ENCODE measurements at regions not wholly inside any gene's neighbourhood (a gene's known extent, or its start where the extent isn't known, plus 50 kb on each side); places are given as distances from the start of the nearest gene placed in this dataset.

GRCh38 chr6:19638931-19639330 is 198.2 kb upstream of the ID4 start:
- H3K4me3 Mint-ChIP-seq, result no peak overlapping the region
- TF ChIP-seq CTCF (conservative IDR thresholded peaks at IDR 0.05), result no peak
- Histone ChIP-seq H3K36me3 (ENCODE audit: control insufficient read depth, insufficient read depth, low read length) (no peaks in the 10 kb centered on the region), H3K4me1 (ENCODE audit: control insufficient read depth, insufficient read depth, low read length) (no peaks in the 10 kb centered on the region), H3K4me3 (ENCODE audit: low read length) (no peak overlapping the region), H3K27me3 (ENCODE audit: control insufficient read depth, insufficient read depth, low read length, poor library complexity, severe bottlenecking) (no peaks in the 10 kb centered on the region), H3K27ac (ENCODE audit: low read depth, low read length) (no peak overlapping the region), H3K9me3 (ENCODE audit: control insufficient read depth, low read length) (no peaks in the 10 kb centered on the region), H3K9ac (ENCODE audit: extremely low read depth, low read length, poor library complexity, severe bottlenecking) (no peak overlapping the region)
- H3K27me3 Mint-ChIP-seq (ENCODE audit: insufficient read depth), result no peaks in the 10 kb centered on the region
- no peak for DNase-seq
- H3K9me3 Mint-ChIP-seq, result no peaks in the 10 kb centered on the region
- no peak overlapping the region for H3K27ac Mint-ChIP-seq
- H3K4me1 Mint-ChIP-seq, result no peaks in the 10 kb centered on the region
- 96% methylated on average over 3 to 9 of the region's 9 CpGs for WGBS, 2 experiments (ENCODE audit: insufficient coverage in 1 of 2, insufficient read length in 1 of 2)
- no peaks in the 10 kb centered on the region for H3K36me3 Mint-ChIP-seq (ENCODE audit: low read depth)

DNA sequence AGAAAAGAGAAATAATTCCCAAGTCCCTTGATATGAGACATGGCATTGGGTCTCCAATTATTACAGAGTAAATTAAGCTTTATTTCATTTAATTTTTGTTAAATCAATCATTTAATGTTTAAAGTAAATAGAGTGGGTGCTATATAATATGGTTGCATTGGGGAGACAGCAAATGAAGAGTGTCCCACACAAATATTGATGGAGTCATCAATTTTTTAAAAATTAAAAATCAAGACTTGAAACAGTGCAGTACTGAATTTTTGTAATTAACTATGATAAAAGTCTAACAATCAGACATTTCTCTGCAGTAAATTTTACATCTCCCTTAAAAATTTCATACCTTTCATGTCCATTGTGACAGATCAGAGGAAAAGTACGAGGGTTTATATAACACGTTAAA is 193.9 kb upstream of the ID4 start:
- no peak for DNase-seq
- H3K27ac ChIP-seq (ENCODE audit: low read depth, low read length), result no peak overlapping the region
- no peaks in the 10 kb centered on the region for H3K36me3 ChIP-seq (ENCODE audit: control insufficient read depth, insufficient read depth, low read length)
- no peak for TF ChIP-seq CTCF (conservative IDR thresholded peaks at IDR 0.05)
- no peak overlapping the region for H3K27ac Mint-ChIP-seq
- whole genome bisulfite sequencing, 2 experiments (ENCODE audit: insufficient coverage in 1 of 2, insufficient read length in 1 of 2), result 100% methylated on average over 2 of the region's 2 CpGs; no CpG with 5 or more reads in 1 of the 2 experiments
- no peaks in the 10 kb centered on the region for H3K27me3 ChIP-seq (ENCODE audit: control insufficient read depth, insufficient read depth, low read length, poor library complexity, severe bottlenecking)
- H3K4me3 Mint-ChIP-seq, result no peak overlapping the region
- H3K4me1 ChIP-seq (ENCODE audit: control insufficient read depth, insufficient read depth, low read length), result no peaks in the 10 kb centered on the region
- no peaks in the 10 kb centered on the region for H3K36me3 Mint-ChIP-seq (ENCODE audit: low read depth)
- H3K27me3 Mint-ChIP-seq (ENCODE audit: insufficient read depth), result no peaks in the 10 kb centered on the region
- H3K9me3 Mint-ChIP-seq, result no peaks in the 10 kb centered on the region
- H3K4me3 ChIP-seq (ENCODE audit: low read length), result no peak overlapping the region
- no peaks in the 10 kb centered on the region for H3K9me3 ChIP-seq (ENCODE audit: control insufficient read depth, low read length)
- H3K9ac ChIP-seq (ENCODE audit: extremely low read depth, low read length, poor library complexity, severe bottlenecking), result no peak overlapping the region
- H3K4me1 Mint-ChIP-seq, result no peaks in the 10 kb centered on the region

DNA sequence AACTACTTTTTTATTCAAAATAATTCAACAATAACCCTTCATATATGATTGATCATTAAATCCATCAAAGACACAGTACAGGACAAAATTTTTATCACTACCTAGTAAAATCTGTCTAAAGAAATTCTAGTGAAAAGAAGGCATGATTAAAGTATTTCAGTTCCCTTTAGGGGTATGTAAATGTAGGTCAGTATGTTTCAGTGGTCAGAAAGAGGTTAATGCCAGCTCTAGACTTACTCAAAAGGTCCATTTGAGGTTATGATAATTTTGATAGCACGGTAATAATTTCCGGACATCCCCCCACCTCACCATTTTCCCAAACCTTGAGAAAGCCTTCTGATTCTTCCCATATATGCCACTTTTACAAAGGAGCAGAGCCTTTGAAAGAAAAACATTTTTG is 193.5 kb upstream of the ID4 start:
- Histone ChIP-seq H3K4me3 (ENCODE audit: low read length) (no peak overlapping the region), H3K9me3 (ENCODE audit: control insufficient read depth, low read length) (no peaks in the 10 kb centered on the region), H3K4me1 (ENCODE audit: control insufficient read depth, insufficient read depth, low read length) (no peaks in the 10 kb centered on the region), H3K36me3 (ENCODE audit: control insufficient read depth, insufficient read depth, low read length) (no peaks in the 10 kb centered on the region), H3K9ac (ENCODE audit: extremely low read depth, low read length, poor library complexity, severe bottlenecking) (no peak overlapping the region), H3K27ac (ENCODE audit: low read depth, low read length) (no peak overlapping the region), H3K27me3 (ENCODE audit: control insufficient read depth, insufficient read depth, low read length, poor library complexity, severe bottlenecking) (no peaks in the 10 kb centered on the region)
- no peak for DNase-seq
- Mint-ChIP-seq H3K4me3 (no peak overlapping the region), H3K4me1 (no peaks in the 10 kb centered on the region), H3K36me3 (ENCODE audit: low read depth) (no peaks in the 10 kb centered on the region), H3K27ac (no peak overlapping the region), H3K27me3 (ENCODE audit: insufficient read depth) (no peaks in the 10 kb centered on the region), H3K9me3 (no peaks in the 10 kb centered on the region)
- TF ChIP-seq CTCF (conservative IDR thresholded peaks at IDR 0.05), result no peak
- 80% methylated on average over 1 of the region's 2 CpGs; no CpG with 5 or more reads in 1 of the 2 experiments for WGBS, 2 experiments (ENCODE audit: insufficient coverage in 1 of 2, insufficient read length in 1 of 2)

Measured in endodermal cell (in vitro differentiated cells).